Esophagus squamous epithelium (tissue), 5 donors: ENCODE measurements at regions not wholly inside any gene's neighbourhood (a gene's known extent, or its start where the extent isn't known, plus 50 kb on each side); places are given as distances from the start of the nearest gene placed in this dataset.

Experiments
- DNase-seq: peaks from one replicate; lab custom pipeline; 2025; lab: John Stamatoyannopoulos, UW
- H3K27ac ChIP-seq, 4 donors: fragments of 200-600 bp; sonication (generic); one replicate each; pipeline ENCODE4 v1.5.1; 2016 to 2019; ENCODE audit warnings: mild to moderate bottlenecking in 1 of 4
- H3K27me3 ChIP-seq, 4 donors: fragments of 200-600 bp; sonication (generic); 1 replicate in 3 of 4; 2 replicates in 1 of 4; pipeline versions ENCODE4 v1.5.1 to v1.6.0; 2017 to 2021; ENCODE audit warnings: antibody characterized with exemption in 1 of 4
- H3K36me3 ChIP-seq, 3 donors: fragments of 200-600 bp; sonication (generic); one replicate each; pipeline ENCODE4 v1.5.1; 2016 to 2019
- H3K4me1 ChIP-seq, 3 donors: fragments of 200-600 bp; sonication (generic); one replicate each; pipeline ENCODE4 v1.5.1; 2017 to 2019
- H3K4me3 ChIP-seq, 4 donors: fragments of 200-600 bp; sonication (generic); 1 replicate in 3 of 4; 2 replicates in 1 of 4; pipeline ENCODE4 v1.5.1; 2016 to 2019; ENCODE audit warnings: mild to moderate bottlenecking in 2 of 4, moderate library complexity in 1 of 4
- H3K9me3 ChIP-seq, 3 donors: fragments of 200-600 bp; sonication (generic); one replicate each; pipeline ENCODE4 v1.5.1; 2016 to 2019
- POLR2A ChIP-seq, 4 donors: fragments of 450-650 bp; IDR thresholded peaks; one replicate each; pipeline ENCODE4 v1.6.1; 2017; ENCODE audit warnings: antibody characterized with exemption in 4 of 4, mild to moderate bottlenecking in 4 of 4, moderate library complexity in 3 of 4
- WGBS, 2 donors: methylation state at CpG; one replicate each; pipeline ENCODE4 v1.1.5; 2018; 5-methylcytosine and 5-hydroxymethylcytosine counted together
- intact Hi-C: fragments of 100-400 bp; cut with DNase I; formaldehyde crosslinking; loops from one replicate; pipeline ENCODE4 v1.15.0; 2022
- TF ChIP-seq, protein P1 (sequence below), 6 experiments: fragments of 450-650 bp in 4 of 6; fragments of 200-600 bp in 2 of 6; sonication (generic) in 2 of 6; IDR thresholded peaks; one replicate each; pipeline ENCODE4 v1.5.1; 2016 to 2019; ENCODE audit warnings: antibody characterized with exemption in 6 of 6, mild to moderate bottlenecking in 4 of 6, moderate library complexity in 4 of 6
- donor health status: DM: yes; HTN: yes; CAD: no.

DNA sequence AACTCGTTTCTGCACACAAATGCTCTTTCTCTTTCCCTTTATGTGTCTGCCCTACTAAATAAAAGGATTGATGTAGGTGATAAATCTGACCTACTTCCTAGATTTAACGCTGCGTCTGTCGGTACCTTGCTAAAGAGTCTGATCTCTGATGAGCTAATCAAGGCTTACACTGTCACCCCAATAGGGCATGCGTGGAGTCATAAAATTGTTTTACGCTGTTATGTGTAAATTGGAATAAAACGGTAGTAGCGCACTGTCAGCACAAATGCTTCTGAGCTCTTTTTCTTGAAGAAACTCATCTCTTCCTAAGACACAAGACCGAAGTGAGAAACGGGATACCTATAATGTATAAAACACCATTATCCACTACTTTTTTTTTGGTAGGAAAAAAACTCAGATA, 2106.3 kb upstream of the WWC1 start:
- TF ChIP-seq POLR2A (IDR thresholded peaks at IDR 0.05): no peak
- TF ChIP-seq, protein P1, sequence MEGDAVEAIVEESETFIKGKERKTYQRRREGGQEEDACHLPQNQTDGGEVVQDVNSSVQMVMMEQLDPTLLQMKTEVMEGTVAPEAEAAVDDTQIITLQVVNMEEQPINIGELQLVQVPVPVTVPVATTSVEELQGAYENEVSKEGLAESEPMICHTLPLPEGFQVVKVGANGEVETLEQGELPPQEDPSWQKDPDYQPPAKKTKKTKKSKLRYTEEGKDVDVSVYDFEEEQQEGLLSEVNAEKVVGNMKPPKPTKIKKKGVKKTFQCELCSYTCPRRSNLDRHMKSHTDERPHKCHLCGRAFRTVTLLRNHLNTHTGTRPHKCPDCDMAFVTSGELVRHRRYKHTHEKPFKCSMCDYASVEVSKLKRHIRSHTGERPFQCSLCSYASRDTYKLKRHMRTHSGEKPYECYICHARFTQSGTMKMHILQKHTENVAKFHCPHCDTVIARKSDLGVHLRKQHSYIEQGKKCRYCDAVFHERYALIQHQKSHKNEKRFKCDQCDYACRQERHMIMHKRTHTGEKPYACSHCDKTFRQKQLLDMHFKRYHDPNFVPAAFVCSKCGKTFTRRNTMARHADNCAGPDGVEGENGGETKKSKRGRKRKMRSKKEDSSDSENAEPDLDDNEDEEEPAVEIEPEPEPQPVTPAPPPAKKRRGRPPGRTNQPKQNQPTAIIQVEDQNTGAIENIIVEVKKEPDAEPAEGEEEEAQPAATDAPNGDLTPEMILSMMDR (IDR thresholded peaks at IDR 0.05): no peak
- DNase-seq: no peak
- Histone ChIP-seq H3K36me3 (no peaks in the 10 kb centered on the region), H3K4me3 (no peak overlapping the region), H3K27me3 (no peaks in the 10 kb centered on the region), H3K9me3 (no peaks in the 10 kb centered on the region), H3K27ac (no peak overlapping the region), H3K4me1 (no peaks in the 10 kb centered on the region)
- WGBS, 2 donors: 82 to 83% methylated on average over 10 of the region's 10 CpGs
- intact Hi-C loops: no loop called here

DNA sequence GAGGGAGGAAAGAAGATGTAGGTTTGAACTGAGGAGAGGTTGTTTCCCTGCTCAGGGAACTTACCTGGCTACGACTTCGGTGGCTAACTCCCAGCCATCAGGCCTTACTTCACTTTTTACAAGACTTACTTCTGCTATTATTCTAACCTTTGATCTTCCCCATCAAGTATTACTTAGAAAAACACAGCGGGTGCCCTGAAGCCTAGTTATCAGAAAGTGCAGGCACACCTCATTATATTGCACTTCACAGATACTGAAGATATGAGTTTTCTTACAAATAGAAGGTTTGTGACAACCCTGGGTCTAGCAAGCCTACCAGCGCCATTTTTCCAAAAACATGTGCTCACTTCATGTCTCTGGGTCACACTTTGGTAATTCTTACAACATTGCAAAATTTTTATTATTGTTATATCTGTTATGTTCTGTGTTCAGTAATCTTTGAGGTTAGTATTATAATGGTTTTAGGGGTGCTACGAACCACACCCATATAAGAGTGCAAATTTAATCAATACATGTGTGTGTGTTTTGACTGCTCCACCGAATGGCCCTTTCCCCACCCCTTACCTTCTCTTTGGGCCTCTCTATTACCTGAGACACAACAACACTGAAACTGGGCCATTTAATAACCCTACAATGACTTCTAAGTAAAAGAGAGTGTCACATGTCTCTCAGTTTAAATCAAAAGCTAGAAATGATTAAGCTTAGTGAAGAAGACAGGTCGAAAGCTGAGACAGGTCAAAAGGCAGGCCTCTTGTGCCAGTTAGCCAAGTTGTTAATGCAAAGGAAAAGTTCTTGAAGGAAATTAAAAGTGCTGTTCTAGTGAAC, 2102.7 kb upstream of the WWC1 start:
- intact Hi-C loops: no loop called here
- H3K27me3 ChIP-seq: no peaks in the 10 kb centered on the region
- H3K4me3 ChIP-seq: no peak overlapping the region
- no peaks in the 10 kb centered on the region for H3K9me3 ChIP-seq
- H3K27ac ChIP-seq: no peak overlapping the region
- no peaks in the 10 kb centered on the region for H3K36me3 ChIP-seq
- 74 to 80% methylated on average over 7 of the region's 7 CpGs for WGBS, 2 donors
- TF ChIP-seq, protein P1 (IDR thresholded peaks at IDR 0.05): no peak
- TF ChIP-seq POLR2A (IDR thresholded peaks at IDR 0.05): no peak
- DNase-seq: no peak
- H3K4me1 ChIP-seq: no peaks in the 10 kb centered on the region

DNA sequence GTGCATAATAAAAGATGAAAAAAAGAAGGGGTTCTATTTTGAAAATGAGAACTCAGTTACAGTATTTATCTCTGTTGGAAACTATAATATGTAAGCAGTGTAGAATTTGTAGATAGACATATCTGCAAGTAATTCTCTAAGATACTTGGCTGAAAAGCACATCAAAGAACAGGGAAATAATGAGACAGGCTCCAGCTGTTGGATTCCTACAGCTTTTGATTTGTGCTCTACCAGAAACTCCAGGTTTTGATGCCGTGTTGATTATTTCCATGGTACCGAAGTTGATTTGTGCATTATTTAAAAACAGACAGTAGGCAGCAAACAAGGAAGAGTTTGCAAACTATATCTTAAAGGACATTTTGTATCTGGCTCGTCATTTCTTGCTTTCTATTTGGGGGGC, 2098.7 kb upstream of the WWC1 start:
- intact Hi-C loops: no loop called here
- no peak for TF ChIP-seq POLR2A (IDR thresholded peaks at IDR 0.05)
- TF ChIP-seq, protein P1 (IDR thresholded peaks at IDR 0.05): no peak
- H3K27me3 ChIP-seq: no peaks in the 10 kb centered on the region
- H3K27ac ChIP-seq: no peak overlapping the region
- H3K4me3 ChIP-seq: no peak overlapping the region
- no peaks in the 10 kb centered on the region for H3K9me3 ChIP-seq
- DNase-seq: no peak
- no peaks in the 10 kb centered on the region for H3K4me1 ChIP-seq
- WGBS, 2 donors: 24 to 45% methylated on average over 3 of the region's 3 CpGs
- no peaks in the 10 kb centered on the region for H3K36me3 ChIP-seq

DNA sequence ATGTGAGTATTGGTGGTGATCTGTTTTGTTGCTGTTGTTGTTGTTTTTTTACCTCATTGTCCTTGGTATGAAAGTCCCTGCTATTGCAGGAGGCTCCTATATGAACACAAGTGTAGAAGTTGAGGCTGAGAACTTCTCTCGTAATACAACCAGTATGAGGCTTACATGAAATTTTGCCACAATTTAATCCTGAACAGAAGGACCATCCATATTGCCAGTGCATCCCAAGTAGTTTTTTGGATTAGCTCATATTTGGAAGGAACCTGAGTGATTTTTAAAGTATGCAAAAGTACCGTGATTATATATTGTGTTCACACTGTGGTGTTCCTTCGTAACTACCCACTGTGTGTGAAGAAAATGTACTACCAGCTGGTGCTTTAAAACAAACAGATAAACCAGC, 2095.5 kb upstream of the WWC1 start:
- intact Hi-C loops: no loop called here
- H3K9me3 ChIP-seq: no peaks in the 10 kb centered on the region
- H3K4me1 ChIP-seq: no peaks in the 10 kb centered on the region
- no peak overlapping the region for H3K4me3 ChIP-seq
- TF ChIP-seq POLR2A (IDR thresholded peaks at IDR 0.05): no peak
- TF ChIP-seq, protein P1 (IDR thresholded peaks at IDR 0.05): no peak
- 79 to 88% methylated on average over 3 of the region's 3 CpGs for WGBS, 2 donors
- H3K36me3 ChIP-seq: no peaks in the 10 kb centered on the region
- no peak overlapping the region for H3K27ac ChIP-seq
- no peak for DNase-seq
- no peaks in the 10 kb centered on the region for H3K27me3 ChIP-seq

DNA sequence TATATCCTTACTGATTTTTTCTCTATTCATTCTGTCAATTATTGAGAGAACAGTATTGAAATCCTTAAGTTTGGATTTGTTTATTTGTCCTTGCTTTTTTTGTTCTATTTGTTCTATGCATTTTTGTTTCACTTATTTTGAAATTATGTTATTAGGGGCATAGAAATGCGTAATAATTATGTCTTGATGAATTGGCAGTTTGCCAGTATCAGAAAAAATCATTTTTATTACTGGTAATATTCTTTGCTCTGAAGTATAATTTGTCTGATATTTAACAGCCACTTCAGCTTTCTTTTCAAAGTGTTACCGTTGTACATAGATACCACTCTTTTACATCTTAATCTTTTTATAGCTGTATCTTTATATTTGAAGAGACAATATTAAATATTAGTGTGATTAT, 2090.9 kb upstream of the WWC1 start:
- H3K4me3 ChIP-seq: no peak overlapping the region
- H3K9me3 ChIP-seq: no peaks in the 10 kb centered on the region
- no peak overlapping the region for H3K27ac ChIP-seq
- no peaks in the 10 kb centered on the region for H3K4me1 ChIP-seq
- no peak for DNase-seq
- intact Hi-C loops: no loop called here
- H3K36me3 ChIP-seq: no peaks in the 10 kb centered on the region
- no peaks in the 10 kb centered on the region for H3K27me3 ChIP-seq
- TF ChIP-seq, protein P1 (IDR thresholded peaks at IDR 0.05): no peak
- TF ChIP-seq POLR2A (IDR thresholded peaks at IDR 0.05): no peak
- WGBS, 2 donors: 63 to 67% methylated on average over 2 of the region's 2 CpGs
